ENCODE measurements at regions not wholly inside any gene's neighbourhood (a gene's known extent, or its start where the extent isn't known, plus 50 kb on each side); places are given as distances from the start of the nearest gene placed in this dataset.

- H3K9ac ChIP-seq (replicated peaks in 1 of 4; ENCODE audit: extremely low read depth in 1 of 4, low read depth in 3 of 4, low read length in 3 of 4), result no peak overlapping the region
- no peak overlapping the region for H3K14ac ChIP-seq (ENCODE audit: insufficient read length)
- H3K79me1 ChIP-seq (ENCODE audit: low read depth, low read length), result no peaks in the 10 kb centered on the region
- no peak overlapping the region for H2BK120ac ChIP-seq (replicated peaks; ENCODE audit: low read depth, low read length)
- no peak overlapping the region for H2BK5ac ChIP-seq (ENCODE audit: low read depth, low read length)
- H2BK15ac ChIP-seq (ENCODE audit: low read length), result no peak overlapping the region
- H3K4me1 ChIP-seq (replicated peaks in 1 of 4; ENCODE audit: control insufficient read depth in 3 of 4, insufficient read depth in 4 of 4, low read length in 3 of 4), result no peaks in the 10 kb centered on the region
- 100% methylated on average over 1 of the region's 1 CpG; no CpG with 5 or more reads in 1 of the 2 experiments for WGBS, 2 experiments (ENCODE audit: extremely low coverage in 1 of 2, insufficient coverage in 1 of 2, insufficient read length in 1 of 2, insufficient replicate concordance in 2 of 2, low coverage in 1 of 2, low lambda C conversion rate in 2 of 2, missing lambda C conversion rate in 1 of 2)
- no peaks in the 10 kb centered on the region for H4K20me1 ChIP-seq (replicated peaks in 1 of 2; ENCODE audit: control insufficient read depth in 1 of 2, insufficient read depth in 2 of 2, low read length in 2 of 2)
- ChIA-PET POLR2A (ENCODE audit: partially characterized antibody) (no interaction called here), CTCF (ENCODE audit: partially characterized antibody) (interaction anchor here (1.4 to 1.6 kb wide), 2 partner anchors 13 to 37 kb away, joined by 3 read pairs; no protein-coding TSS in a partner anchor)
- no peaks in the 10 kb centered on the region for H3K36me3 ChIP-seq (ENCODE audit: control insufficient read depth in 2 of 4, insufficient read depth in 4 of 4, low read length in 3 of 4)
- H4K8ac ChIP-seq (ENCODE audit: extremely low read depth, insufficient read depth, low read length), result no peak overlapping the region
- FAIRE-seq, result no peak
- H3K23me2 ChIP-seq (ENCODE audit: low read depth, low read length), result no peaks in the 10 kb centered on the region
- H3K4ac ChIP-seq (replicated peaks; ENCODE audit: insufficient read length, low read depth, low read length), result no peak overlapping the region
- no peaks in the 10 kb centered on the region for H3K79me2 ChIP-seq (ENCODE audit: control insufficient read depth in 1 of 2, insufficient read depth in 2 of 2, low read length in 2 of 2)
- H3K27ac ChIP-seq (ENCODE audit: low read depth, low read length), result no peak overlapping the region
- no peak overlapping the region for H3K56ac ChIP-seq (replicated peaks; ENCODE audit: insufficient read length, low read depth, low read length)
- no peak overlapping the region for H2AFZ ChIP-seq (ENCODE audit: low read length)
- no peak overlapping the region for H3K23ac ChIP-seq (ENCODE audit: insufficient read length)
- no peak for DNase-seq (ENCODE audit: low read depth in 1 of 2, low spot score in 2 of 2)
- H4K91ac ChIP-seq (replicated peaks; ENCODE audit: insufficient read length, low read length), result no peak overlapping the region
- no peak overlapping the region for H2BK12ac ChIP-seq (ENCODE audit: low read depth, low read length)
- H3K18ac ChIP-seq (ENCODE audit: extremely low read depth, low read length), result no peak overlapping the region
- H2AK5ac ChIP-seq (ENCODE audit: low read depth, low read length), result no peak overlapping the region
- H3K4me3 ChIP-seq (ENCODE audit: extremely low read depth in 1 of 4, insufficient read depth in 2 of 4, low read depth in 3 of 4, low read length in 4 of 4), result no peak overlapping the region
- no peak overlapping the region for H3K4me2 ChIP-seq (ENCODE audit: insufficient read depth in 1 of 2, low read depth in 2 of 2, low read length in 2 of 2)
- no peaks in the 10 kb centered on the region for H3K27me3 ChIP-seq (replicated peaks in 1 of 4; ENCODE audit: control insufficient read depth in 3 of 4, extremely low read depth in 1 of 4, insufficient read depth in 3 of 4, low read length in 3 of 4)
- H2BK20ac ChIP-seq (ENCODE audit: low read length), result no peak overlapping the region
- H3K9me3 ChIP-seq (ENCODE audit: insufficient read depth in 2 of 2, low read depth in 1 of 2, low read length in 1 of 2), result peaks cover 4 to 6% of the 10 kb centered on the region in 2 experiments; a peak in 2 of 4 replicates
- H4K5ac ChIP-seq (ENCODE audit: insufficient read length, low read depth, low read length), result no peak overlapping the region
- TF ChIP-seq SP4 (IDR thresholded peaks at IDR 0.05; ENCODE audit: low read length) (no peak), CTBP2 (IDR thresholded peaks at IDR 0.05; ENCODE audit: borderline replicate concordance, insufficient read depth, insufficient read length, low read length) (no peak), KDM4A (IDR thresholded peaks at IDR 0.05; ENCODE audit: low read depth, low read length, severe bottlenecking) (no peak), BACH1 (IDR thresholded peaks at IDR 0.05; ENCODE audit: low read length) (no peak), BRCA1 (IDR thresholded peaks at IDR 0.05; ENCODE audit: low read depth, low read length) (no peak), SRF (IDR thresholded peaks at IDR 0.05; ENCODE audit: low read depth, low read length) (no peak), RNF2 (IDR thresholded peaks at IDR 0.05; ENCODE audit: borderline replicate concordance, low read depth, low read length, missing control alignments, poor library complexity, severe bottlenecking) (no peak), TBP (IDR thresholded peaks at IDR 0.05; ENCODE audit: low read depth, low read length) (no peak), RXRA (IDR thresholded peaks at IDR 0.05; ENCODE audit: insufficient read depth, low read depth, low read length) (no peak), CBX5 (IDR thresholded peaks at IDR 0.05; ENCODE audit: low read depth, low read length) (no peak), CHD1 (IDR thresholded peaks at IDR 0.05; ENCODE audit: low read depth, low read length) (no peak), MAFK (IDR thresholded peaks at IDR 0.05; ENCODE audit: low read depth, low read length) (no peak), TAF7 (optimal IDR thresholded peaks at IDR 0.05; ENCODE audit: borderline replicate concordance, low read depth, low read length) (no peak), ATF3 (IDR thresholded peaks at IDR 0.05; ENCODE audit: insufficient read depth, low read depth, low read length) (no peak), KDM5A (IDR thresholded peaks at IDR 0.05; ENCODE audit: low read length) (no peak)
Measured at GRCh38 chr3:26081806-26082205, 291.9 kb downstream of the OXSM start.
